HG03460 (cell line): ENCODE measurements at regions not wholly inside any gene's neighbourhood (a gene's known extent, or its start where the extent isn't known, plus 50 kb on each side); places are given as distances from the start of the nearest gene placed in this dataset.
"Not testable (repeated sequence)": the region's sequence is repeated elsewhere in the genome, so short reads cannot be mapped to it uniquely, and the experiment has no call there.

Source experiments
- ATAC-seq: cut with Tn5 transposase; IDR thresholded peaks from one replicate; pipeline ENCODE4 v1.9.1; 2021; ENCODE audit not compliant: unreplicated experiment

- ATAC-seq = no peak
Observed at GRCh38 chr2:35606394-35606793, 749.2 kb upstream of the CRIM1 start.

DNA sequence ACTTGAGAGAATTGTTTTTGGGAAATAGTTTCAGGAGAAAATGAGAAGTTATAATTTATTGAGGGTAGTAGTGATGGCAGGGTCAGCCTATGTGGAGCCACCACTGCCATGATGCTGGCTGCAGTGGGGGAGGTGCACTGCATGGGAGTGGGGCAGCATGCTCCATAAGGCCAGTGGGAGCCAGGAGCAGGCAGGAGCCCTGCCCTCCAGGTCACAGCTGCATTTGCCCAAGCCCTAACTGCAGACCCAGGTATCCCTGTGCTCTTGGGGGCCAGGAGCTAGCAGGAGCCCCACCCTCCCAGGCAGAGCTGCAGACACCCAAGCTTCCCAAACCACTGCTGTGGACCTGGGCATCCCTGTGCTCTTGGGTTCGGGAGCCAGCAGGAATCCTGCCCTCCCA, 757.3 kb upstream of the CRIM1 start:
- no peak for ATAC-seq

- ATAC-seq = no peak
Observed at GRCh38 chr2:35591886-35592285, 763.7 kb upstream of the CRIM1 start.

DNA sequence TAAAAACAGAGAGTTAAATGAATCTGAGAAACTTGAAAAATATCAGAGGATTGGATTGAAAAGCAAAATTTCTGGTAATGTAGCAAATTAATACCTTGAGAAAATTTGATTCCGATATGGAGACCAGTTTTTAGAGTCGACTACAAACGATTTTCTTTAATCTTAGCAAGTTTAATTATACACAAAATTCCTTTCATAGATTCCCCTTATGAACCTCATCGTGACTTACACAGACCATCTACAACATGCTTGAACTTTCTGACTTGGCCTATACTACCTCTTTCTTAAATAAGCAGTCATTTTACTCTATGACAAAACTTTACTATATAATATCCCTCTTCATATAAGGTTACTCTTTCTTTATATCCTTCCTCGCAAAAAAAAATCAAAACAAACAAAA, 769.6 kb upstream of the CRIM1 start:
- no peak for ATAC-seq

DNA sequence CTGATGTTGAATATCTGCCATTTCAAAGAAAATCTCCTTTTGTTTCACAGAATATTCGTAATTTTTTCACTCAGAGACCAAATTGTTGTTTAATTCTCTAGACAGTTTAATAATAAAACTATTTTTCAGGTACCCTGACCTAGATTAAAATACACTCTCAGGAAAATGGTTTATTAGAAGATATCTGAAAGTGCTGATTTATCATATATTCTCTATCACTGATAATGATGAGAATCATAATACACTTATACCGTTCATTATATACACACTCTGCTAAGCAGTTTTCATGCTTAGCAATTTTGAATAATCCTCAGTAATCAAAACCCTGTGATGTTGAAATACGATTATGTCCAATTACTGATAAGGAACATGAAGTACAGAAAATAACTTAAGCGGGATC, 772.9 kb upstream of the CRIM1 start:
- no peak for ATAC-seq

DNA sequence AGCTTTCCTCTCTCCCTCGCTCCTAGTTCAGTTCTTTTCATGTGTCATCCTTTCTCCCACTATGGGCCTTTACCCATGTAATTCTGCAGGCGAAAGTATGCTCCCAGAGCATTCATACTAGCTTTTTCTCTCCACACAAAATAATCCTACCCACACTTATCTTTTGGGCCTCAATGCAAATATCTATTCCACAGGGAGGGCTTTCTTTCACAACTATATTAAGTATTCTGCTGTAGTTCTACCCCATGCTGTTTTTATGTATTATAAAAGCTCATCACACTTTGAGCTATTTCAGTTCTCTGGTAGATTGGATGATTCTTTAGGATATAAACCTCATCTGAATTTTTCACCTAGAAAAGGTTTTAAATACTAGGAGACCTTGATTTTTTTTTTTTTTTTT, 774.6 kb upstream of the CRIM1 start:
- ATAC-seq = no peak

- not testable (repeated sequence) for ATAC-seq
Observed at GRCh38 chr2:35568574-35568973, 787.0 kb upstream of the CRIM1 start.

DNA sequence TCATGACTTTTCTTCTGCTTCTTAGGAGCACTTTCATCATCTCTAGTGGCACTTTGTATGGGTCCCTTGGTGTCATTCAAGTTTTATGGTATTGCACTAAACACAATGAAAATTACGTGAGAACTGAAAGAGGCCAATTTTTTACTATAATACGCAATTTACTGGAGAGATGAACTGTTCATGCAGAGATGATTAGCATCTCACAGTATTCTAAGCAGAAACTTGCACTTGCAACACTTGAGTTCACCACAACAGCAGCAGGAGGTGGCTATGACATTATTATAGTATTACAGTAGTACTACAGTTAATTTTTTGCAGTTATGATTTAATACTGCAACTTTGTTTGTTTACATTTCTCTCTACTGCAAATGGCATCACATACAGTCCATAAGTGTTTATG, 793.1 kb upstream of the CRIM1 start:
- ATAC-seq = no peak

DNA sequence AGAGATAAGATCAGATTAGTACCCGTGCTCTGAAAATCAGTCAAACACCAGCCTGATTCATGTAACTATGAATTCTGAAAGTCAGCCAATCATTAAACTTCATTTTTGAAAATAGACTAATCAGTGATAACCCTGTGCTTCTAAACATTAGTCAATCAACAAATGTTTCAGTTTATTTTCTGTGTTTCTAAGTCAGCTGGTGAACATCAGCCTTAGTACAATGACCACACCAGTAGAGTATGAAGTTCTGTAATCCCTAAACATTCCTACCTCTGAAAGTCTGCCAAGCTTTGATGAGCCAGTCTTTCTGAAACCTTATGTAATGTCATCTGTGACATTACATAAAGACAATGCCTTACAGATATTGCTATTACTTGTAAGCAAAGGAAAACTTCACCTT, 807.4 kb upstream of the CRIM1 start:
- no peak for ATAC-seq

- no peak for ATAC-seq
Observed at GRCh38 chr2:35545301-35545700, 810.3 kb upstream of the CRIM1 start.

DNA sequence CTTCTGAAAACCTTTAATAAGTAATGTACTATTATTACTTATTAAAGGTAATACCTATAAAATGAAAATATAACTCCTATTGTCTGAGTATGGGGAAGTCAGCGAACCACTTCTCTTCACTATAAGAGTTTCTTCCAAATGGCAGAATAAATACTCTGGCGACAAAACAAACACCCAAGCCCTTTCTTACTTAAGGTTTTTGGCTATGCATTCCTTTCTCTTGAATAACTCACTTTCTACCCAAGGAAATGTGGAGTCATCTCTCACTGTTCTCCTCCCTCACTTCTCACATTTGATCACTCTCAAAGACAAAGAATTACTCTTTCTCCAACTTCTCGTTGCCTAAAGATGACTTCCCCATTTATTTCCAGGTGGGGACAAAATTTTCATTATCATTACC, 816.8 kb upstream of the CRIM1 start:
- ATAC-seq = no peak

GRCh38 chr2:35530615-35531135, 824.9 kb upstream of the CRIM1 start:
- no peak for ATAC-seq

DNA sequence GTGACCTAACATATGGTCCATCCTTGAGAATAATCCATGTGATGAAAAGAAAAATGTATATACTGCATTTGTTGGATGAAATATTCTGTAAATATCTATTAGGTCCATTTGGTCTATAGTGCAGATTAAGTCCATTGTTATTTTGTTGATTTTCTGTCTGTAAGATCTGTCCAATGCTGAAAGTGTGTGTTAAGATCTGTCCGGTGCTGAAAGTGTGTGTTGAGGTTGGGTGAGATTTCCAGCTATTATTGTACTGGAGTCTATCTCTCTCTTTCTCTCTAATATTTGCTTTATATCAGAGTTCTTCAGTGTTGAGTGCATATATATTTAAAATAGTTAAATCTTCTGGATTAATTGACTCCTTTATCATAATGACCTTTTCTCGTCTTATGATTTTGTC, 828.8 kb upstream of the CRIM1 start:
- no peak for ATAC-seq

- no peak for ATAC-seq
Observed at GRCh38 chr2:35522450-35522849, 833.1 kb upstream of the CRIM1 start.

DNA sequence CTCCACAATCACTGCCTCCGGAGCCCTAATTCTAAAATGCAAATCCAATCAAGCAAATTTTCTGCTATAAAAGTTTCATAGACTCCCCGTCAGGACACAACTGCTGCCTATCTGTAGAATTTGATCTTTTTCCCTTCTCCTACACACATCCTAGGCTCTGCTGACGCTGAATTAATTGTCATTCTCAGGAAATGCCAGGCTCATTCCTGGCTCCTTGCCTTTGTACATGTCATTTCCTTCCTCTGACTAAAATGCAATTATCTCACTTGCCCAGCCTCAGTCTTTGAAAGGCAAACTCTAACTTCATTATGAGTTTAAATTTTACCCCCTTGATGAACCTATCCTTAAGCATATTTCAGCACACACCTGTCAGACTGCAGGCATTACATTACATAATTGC, 844.9 kb upstream of the CRIM1 start:
- ATAC-seq = no peak

DNA sequence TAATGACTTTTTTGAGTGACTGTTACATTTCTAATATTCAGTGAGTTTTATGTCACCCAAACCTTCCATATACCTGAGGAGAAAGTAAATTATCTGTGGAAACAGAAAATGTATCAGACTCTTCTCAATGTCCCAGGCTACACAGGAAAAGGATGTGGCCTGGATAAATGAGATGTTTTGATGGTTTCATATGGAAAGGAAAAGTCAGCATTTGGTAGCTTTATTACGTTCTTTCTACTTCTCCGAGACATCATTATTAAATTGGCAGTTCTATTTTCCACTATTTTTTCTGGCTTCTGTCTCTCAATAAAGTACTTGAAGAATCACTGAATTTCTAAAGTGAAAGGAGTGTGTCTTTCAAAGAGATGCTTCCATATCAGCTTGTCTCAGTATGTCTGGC, 847.0 kb upstream of the CRIM1 start:
- ATAC-seq = no peak

DNA sequence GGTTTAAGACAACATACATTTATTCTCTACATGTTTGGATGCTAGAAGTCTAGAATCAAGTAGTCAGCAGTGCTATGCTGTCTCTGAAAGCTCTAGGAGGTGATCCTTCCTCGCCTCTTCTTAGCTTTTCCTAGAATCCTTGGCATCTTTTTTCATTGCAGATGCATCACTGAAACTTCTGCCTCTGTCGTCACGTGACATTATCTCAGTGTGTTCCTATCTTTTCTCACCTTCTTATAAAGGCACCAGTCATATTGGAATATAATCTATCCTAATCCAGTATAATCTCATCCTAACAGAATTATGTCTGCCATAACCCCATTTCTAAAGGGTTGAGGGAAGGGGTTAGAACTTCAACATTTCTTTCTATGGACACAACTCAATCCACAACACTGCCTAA, 851.2 kb upstream of the CRIM1 start:
- ATAC-seq = no peak

DNA sequence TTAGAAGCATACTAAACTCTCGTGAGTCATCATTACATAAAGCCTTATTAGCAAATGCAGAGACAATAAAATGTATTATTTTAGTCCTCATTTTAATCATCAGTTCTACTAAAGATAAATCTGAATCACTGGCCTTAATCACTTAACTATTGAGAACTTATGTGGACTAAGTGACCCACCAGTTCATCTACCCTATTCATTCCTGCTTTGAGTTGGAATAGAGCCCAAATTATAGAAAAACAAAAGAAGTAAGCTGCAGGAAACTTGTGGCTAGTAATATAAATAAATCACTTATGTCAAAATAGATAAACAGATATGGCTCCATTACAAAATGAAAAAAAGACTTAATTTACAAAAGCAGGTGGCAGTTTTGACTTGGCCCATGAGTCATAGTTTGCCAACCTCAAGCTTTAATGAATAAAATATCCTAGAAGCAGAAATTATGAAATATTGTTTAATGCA, 851.8 kb upstream of the CRIM1 start:
- no peak for ATAC-seq

- no peak for ATAC-seq
Observed at GRCh38 chr2:35503311-35503710, 852.3 kb upstream of the CRIM1 start.

- ATAC-seq = no peak
Observed at GRCh38 chr2:35501076-35501475, 854.5 kb upstream of the CRIM1 start.

DNA sequence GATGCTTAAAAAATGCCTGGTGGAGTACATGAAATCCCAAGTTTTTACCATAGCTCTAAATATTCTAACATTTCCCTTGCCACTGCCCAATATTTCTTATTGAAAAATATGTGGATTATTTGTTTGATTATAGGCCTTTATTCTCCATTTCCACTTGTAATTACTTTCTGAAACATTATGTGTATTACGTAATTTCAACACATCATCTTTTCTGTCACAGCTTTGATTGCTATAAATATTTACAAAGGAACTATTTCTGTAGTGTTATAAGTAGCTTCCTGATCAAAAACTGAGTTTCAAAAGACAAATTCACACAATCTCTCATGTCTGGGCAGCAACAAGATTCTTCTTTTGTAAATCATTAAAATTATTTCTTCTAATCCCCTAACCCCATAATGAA, 859.6 kb upstream of the CRIM1 start:
- no peak for ATAC-seq

DNA sequence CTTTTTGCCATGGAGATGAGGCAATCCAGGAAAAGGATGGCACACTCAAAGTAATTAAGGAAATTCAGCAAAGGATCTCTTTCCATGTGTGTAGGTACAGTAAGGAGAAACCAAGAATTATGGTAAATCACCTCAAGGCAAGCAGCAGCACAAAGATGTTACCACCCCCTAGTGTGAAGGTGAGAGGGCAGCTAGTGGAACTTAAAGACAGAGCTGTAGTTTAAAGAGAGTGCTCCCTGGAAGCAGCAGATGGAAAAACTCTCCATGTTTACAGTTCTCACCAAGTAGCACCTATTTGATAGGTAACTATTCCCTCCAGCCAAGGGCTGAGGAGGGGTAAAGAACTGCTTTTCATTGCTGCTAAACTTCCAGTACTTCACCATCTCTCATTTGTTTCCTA, 860.4 kb upstream of the CRIM1 start:
- ATAC-seq = no peak

GRCh38 chr2:35478121-35478520, 877.5 kb upstream of the CRIM1 start:
- ATAC-seq = not testable (repeated sequence)

GRCh38 chr2:35468245-35468644, 887.3 kb upstream of the CRIM1 start:
- no peak for ATAC-seq
